ENCODE measurements at regions not wholly inside any gene's neighbourhood (a gene's known extent, or its start where the extent isn't known, plus 50 kb on each side); places are given as distances from the start of the nearest gene placed in this dataset.

DNA sequence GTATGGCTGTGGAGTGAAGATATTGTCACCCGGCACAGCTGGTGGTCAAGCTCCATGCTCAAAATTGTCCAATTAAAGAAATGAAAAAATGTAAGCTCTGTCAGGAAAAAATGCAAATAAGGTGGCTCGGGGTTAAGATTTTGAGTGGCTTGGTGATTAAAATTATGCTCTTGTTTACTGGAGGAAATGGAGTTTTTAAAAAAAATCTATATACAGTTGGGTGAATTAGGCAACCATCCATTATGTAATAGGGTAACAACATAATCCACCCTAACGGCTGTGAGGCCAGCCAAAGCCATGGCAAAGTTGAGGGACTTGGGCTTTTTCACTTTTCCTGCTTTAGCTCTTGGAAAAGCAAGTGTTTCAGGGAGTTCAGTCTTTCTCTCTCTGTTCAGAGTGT, 260.8 kb upstream of the HABP2 start:
- Histone ChIP-seq H3K4me1 (ENCODE audit: control insufficient read depth in 2 of 2, insufficient read depth in 1 of 2, low read depth in 1 of 2, low read length in 2 of 2) (peaks cover 0 to under 1% of the 10 kb centered on the region in 2 donors), H3K27ac (replicated peaks; ENCODE audit: low read length) (no peak overlapping the region), H2BK120ac (ENCODE audit: low read depth, low read length) (no peak overlapping the region), H3K36me3 (replicated peaks in 1 of 2; ENCODE audit: control insufficient read depth in 2 of 2, insufficient read depth in 2 of 2, low read length in 2 of 2) (no peaks in the 10 kb centered on the region), H2AFZ (ENCODE audit: low read length) (no peak overlapping the region), H3K23ac (ENCODE audit: low read depth, low read length, poor library complexity) (no peak overlapping the region), H4K91ac (ENCODE audit: low read depth, low read length, poor library complexity) (no peak overlapping the region), H4K8ac (ENCODE audit: low read depth, low read length) (no peak overlapping the region), H3K9me3 (replicated peaks in 1 of 2; ENCODE audit: control insufficient read depth in 2 of 2, insufficient read depth in 1 of 2, low read depth in 1 of 2, low read length in 2 of 2) (no peaks in the 10 kb centered on the region), H2BK15ac (ENCODE audit: low read length) (no peak overlapping the region), H3K9ac (ENCODE audit: low read depth, low read length, poor library complexity) (no peak overlapping the region), H3K4me2 (ENCODE audit: insufficient read depth, low read length, poor library complexity, severe bottlenecking) (no peak overlapping the region), H2AK5ac (ENCODE audit: low read depth, low read length) (no peak overlapping the region), H3K18ac (ENCODE audit: low read length) (no peak overlapping the region), H3K14ac (ENCODE audit: low read length) (no peak overlapping the region), H3K4me3 (ENCODE audit: low read length in 2 of 2) (no peak overlapping the region), H2BK12ac (ENCODE audit: low read length) (no peak overlapping the region), H2BK5ac (ENCODE audit: low read length) (no peak overlapping the region), H3K27me3 (ENCODE audit: control insufficient read depth in 3 of 3, insufficient read depth in 3 of 3, low read depth in 1 of 3, low read length in 3 of 3) (no peaks in the 10 kb centered on the region), H3K4ac (ENCODE audit: low read length) (no peak overlapping the region), H3K79me1 (ENCODE audit: low read depth, low read length) (no peaks in the 10 kb centered on the region)
- no CpG with 5 or more reads among the region's 3 CpGs for WGBS, 2 donors (ENCODE audit: extremely low coverage in 2 of 2, insufficient read length in 2 of 2, insufficient replicate concordance in 1 of 2)
- DNase-seq (ENCODE audit: low spot score), result no peak

GRCh38 chr10:113292743-113293142, 260.1 kb upstream of the HABP2 start:
- H4K91ac ChIP-seq (ENCODE audit: low read depth, low read length, poor library complexity), result no peak overlapping the region

DNA sequence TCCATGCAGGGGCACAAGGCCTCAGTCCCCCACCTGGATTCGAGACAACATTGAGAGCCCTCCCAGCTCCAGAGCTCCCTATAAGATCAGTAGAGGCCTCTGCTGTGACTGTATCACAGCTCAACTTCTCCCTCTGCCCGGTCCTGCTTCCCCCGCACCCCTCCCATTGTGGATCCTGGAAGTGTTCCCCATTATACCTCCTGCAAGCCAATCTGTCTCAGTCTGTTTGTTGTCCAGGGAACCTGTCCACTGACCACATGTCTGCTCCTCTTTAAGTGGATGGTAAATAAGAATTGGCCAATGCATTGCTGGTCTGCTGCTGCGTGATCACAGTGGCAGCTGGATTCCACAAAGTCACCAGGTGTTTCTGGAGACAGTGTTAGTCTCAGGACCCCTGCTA, 259.7 kb upstream of the HABP2 start:
- Histone ChIP-seq H3K4me1 (ENCODE audit: control insufficient read depth in 2 of 2, insufficient read depth in 1 of 2, low read depth in 1 of 2, low read length in 2 of 2) (peaks cover 0 to 2% of the 10 kb centered on the region in 2 donors), H3K4ac (ENCODE audit: low read length) (no peak overlapping the region), H2BK15ac (ENCODE audit: low read length) (no peak overlapping the region), H3K23ac (ENCODE audit: low read depth, low read length, poor library complexity) (no peak overlapping the region), H3K18ac (ENCODE audit: low read length) (peak overlapping the region; percentile 57), H3K9me3 (replicated peaks in 1 of 2; ENCODE audit: control insufficient read depth in 2 of 2, insufficient read depth in 1 of 2, low read depth in 1 of 2, low read length in 2 of 2) (no peaks in the 10 kb centered on the region), H3K4me3 (ENCODE audit: low read length in 2 of 2) (no peak overlapping the region), H2AK5ac (ENCODE audit: low read depth, low read length) (peak overlapping the region; percentile 2), H2BK120ac (ENCODE audit: low read depth, low read length) (no peak overlapping the region), H3K9ac (ENCODE audit: low read depth, low read length, poor library complexity) (peak overlapping the region; percentile 6), H3K27me3 (ENCODE audit: control insufficient read depth in 3 of 3, insufficient read depth in 3 of 3, low read depth in 1 of 3, low read length in 3 of 3) (no peaks in the 10 kb centered on the region), H3K4me2 (ENCODE audit: insufficient read depth, low read length, poor library complexity, severe bottlenecking) (no peak overlapping the region), H2BK5ac (ENCODE audit: low read length) (no peak overlapping the region), H3K14ac (ENCODE audit: low read length) (no peak overlapping the region), H3K36me3 (replicated peaks in 1 of 2; ENCODE audit: control insufficient read depth in 2 of 2, insufficient read depth in 2 of 2, low read length in 2 of 2) (no peaks in the 10 kb centered on the region), H2AFZ (ENCODE audit: low read length) (no peak overlapping the region), H2BK12ac (ENCODE audit: low read length) (no peak overlapping the region), H3K27ac (replicated peaks; ENCODE audit: low read length) (no peak overlapping the region), H4K91ac (ENCODE audit: low read depth, low read length, poor library complexity) (peak overlapping the region; percentile 16), H4K8ac (ENCODE audit: low read depth, low read length) (no peak overlapping the region), H3K79me1 (ENCODE audit: low read depth, low read length) (no peaks in the 10 kb centered on the region)
- no peak for DNase-seq (ENCODE audit: low spot score)
- no CpG with 5 or more reads among the region's 4 CpGs for WGBS, 2 donors (ENCODE audit: extremely low coverage in 2 of 2, insufficient read length in 2 of 2, insufficient replicate concordance in 1 of 2)

More at GRCh38 chr10:113292743-113293142, 260.1 kb upstream of the HABP2 start:
- no peak overlapping the region for H3K23ac ChIP-seq (ENCODE audit: low read depth, low read length, poor library complexity)
- DNase-seq (ENCODE audit: low spot score), result no peak
- no peak overlapping the region for H2BK12ac ChIP-seq (ENCODE audit: low read length)
- no peak overlapping the region for H3K4me3 ChIP-seq (ENCODE audit: low read length in 2 of 2)
- H2AFZ ChIP-seq (ENCODE audit: low read length), result no peak overlapping the region
- H2BK120ac ChIP-seq (ENCODE audit: low read depth, low read length), result no peak overlapping the region
- no CpG with 5 or more reads among the region's 5 CpGs for WGBS, 2 donors (ENCODE audit: extremely low coverage in 2 of 2, insufficient read length in 2 of 2, insufficient replicate concordance in 1 of 2)
- H2BK15ac ChIP-seq (ENCODE audit: low read length), result no peak overlapping the region
- peak overlapping the region; percentile 2 for H2AK5ac ChIP-seq (ENCODE audit: low read depth, low read length)
- peak overlapping the region; percentile 6 for H3K9ac ChIP-seq (ENCODE audit: low read depth, low read length, poor library complexity)
- no peaks in the 10 kb centered on the region for H3K36me3 ChIP-seq (replicated peaks in 1 of 2; ENCODE audit: control insufficient read depth in 2 of 2, insufficient read depth in 2 of 2, low read length in 2 of 2)
- no peak overlapping the region for H3K27ac ChIP-seq (replicated peaks; ENCODE audit: low read length)
- no peaks in the 10 kb centered on the region for H3K9me3 ChIP-seq (replicated peaks in 1 of 2; ENCODE audit: control insufficient read depth in 2 of 2, insufficient read depth in 1 of 2, low read depth in 1 of 2, low read length in 2 of 2)
- H3K4me1 ChIP-seq (ENCODE audit: control insufficient read depth in 2 of 2, insufficient read depth in 1 of 2, low read depth in 1 of 2, low read length in 2 of 2), result peaks cover 0 to 2% of the 10 kb centered on the region in 2 donors
- no peak overlapping the region for H3K4me2 ChIP-seq (ENCODE audit: insufficient read depth, low read length, poor library complexity, severe bottlenecking)
- no peak overlapping the region for H4K8ac ChIP-seq (ENCODE audit: low read depth, low read length)
- H3K18ac ChIP-seq (ENCODE audit: low read length), result peak overlapping the region; percentile 57
- H3K14ac ChIP-seq (ENCODE audit: low read length), result no peak overlapping the region
- H2BK5ac ChIP-seq (ENCODE audit: low read length), result no peak overlapping the region
- no peaks in the 10 kb centered on the region for H3K79me1 ChIP-seq (ENCODE audit: low read depth, low read length)
- no peaks in the 10 kb centered on the region for H3K27me3 ChIP-seq (ENCODE audit: control insufficient read depth in 3 of 3, insufficient read depth in 3 of 3, low read depth in 1 of 3, low read length in 3 of 3)
- H3K4ac ChIP-seq (ENCODE audit: low read length), result no peak overlapping the region

DNA sequence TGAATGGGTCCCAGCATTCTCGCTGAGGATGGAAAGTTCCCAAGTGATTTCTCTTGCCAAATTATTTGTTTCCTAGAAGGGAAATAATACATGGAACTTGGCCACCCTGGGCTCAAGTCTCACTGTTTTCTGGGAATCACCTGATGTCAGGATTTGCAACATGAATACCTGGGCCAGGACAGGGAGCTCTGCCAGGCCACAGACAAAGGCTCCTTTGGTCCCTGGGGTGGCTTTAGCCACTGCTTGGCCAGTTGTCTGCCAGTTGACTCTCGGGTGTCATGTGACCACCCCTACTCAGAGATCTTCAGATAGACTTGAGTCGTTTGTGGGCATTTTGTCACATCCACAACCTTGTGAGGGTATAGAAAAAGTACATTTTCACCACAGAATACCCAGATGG, 258.0 kb upstream of the HABP2 start:
- H3K4me3 ChIP-seq (ENCODE audit: low read length in 2 of 2), result no peak overlapping the region
- no peak overlapping the region for H2BK15ac ChIP-seq (ENCODE audit: low read length)
- no peak overlapping the region for H3K23ac ChIP-seq (ENCODE audit: low read depth, low read length, poor library complexity)
- H3K4me2 ChIP-seq (ENCODE audit: insufficient read depth, low read length, poor library complexity, severe bottlenecking), result no peak overlapping the region
- no peak overlapping the region for H2AFZ ChIP-seq (ENCODE audit: low read length)
- no peak overlapping the region for H3K27ac ChIP-seq (replicated peaks; ENCODE audit: low read length)
- DNase-seq (ENCODE audit: low spot score), result no peak
- H3K36me3 ChIP-seq (replicated peaks in 1 of 2; ENCODE audit: control insufficient read depth in 2 of 2, insufficient read depth in 2 of 2, low read length in 2 of 2), result no peaks in the 10 kb centered on the region
- no peak overlapping the region for H2BK12ac ChIP-seq (ENCODE audit: low read length)
- no peak overlapping the region for H3K9ac ChIP-seq (ENCODE audit: low read depth, low read length, poor library complexity)
- no peak overlapping the region for H3K14ac ChIP-seq (ENCODE audit: low read length)
- H3K4me1 ChIP-seq (ENCODE audit: control insufficient read depth in 2 of 2, insufficient read depth in 1 of 2, low read depth in 1 of 2, low read length in 2 of 2), result peaks cover 2% of the 10 kb centered on the region in 2 donors
- no peak overlapping the region for H2BK5ac ChIP-seq (ENCODE audit: low read length)
- no peaks in the 10 kb centered on the region for H3K79me1 ChIP-seq (ENCODE audit: low read depth, low read length)
- no peak overlapping the region for H2AK5ac ChIP-seq (ENCODE audit: low read depth, low read length)
- H3K9me3 ChIP-seq (replicated peaks in 1 of 2; ENCODE audit: control insufficient read depth in 2 of 2, insufficient read depth in 1 of 2, low read depth in 1 of 2, low read length in 2 of 2), result no peaks in the 10 kb centered on the region
- no peak overlapping the region for H3K4ac ChIP-seq (ENCODE audit: low read length)
- H4K91ac ChIP-seq (ENCODE audit: low read depth, low read length, poor library complexity), result no peak overlapping the region
- WGBS, 2 donors (ENCODE audit: extremely low coverage in 2 of 2, insufficient read length in 2 of 2, insufficient replicate concordance in 1 of 2), result no CpG with 5 or more reads among the region's 3 CpGs
- H2BK120ac ChIP-seq (ENCODE audit: low read depth, low read length), result no peak overlapping the region
- no peak overlapping the region for H3K18ac ChIP-seq (ENCODE audit: low read length)
- H4K8ac ChIP-seq (ENCODE audit: low read depth, low read length), result no peak overlapping the region
- no peaks in the 10 kb centered on the region for H3K27me3 ChIP-seq (ENCODE audit: control insufficient read depth in 3 of 3, insufficient read depth in 3 of 3, low read depth in 1 of 3, low read length in 3 of 3)

All from neuronal stem cell (in vitro differentiated cells).